A673 (cell line): ENCODE measurements at regions not wholly inside any gene's neighbourhood (a gene's known extent, or its start where the extent isn't known, plus 50 kb on each side); places are given as distances from the start of the nearest gene placed in this dataset.

ENCODE experiments used
- BruUV-seq: library from RNA; stranded (reverse); fragments of 400-500 nt; replicated peaks from 2 replicates; lab custom pipeline; 2021; lab: Mats Ljungman, UMichigan
- CTCF ChIA-PET: fragments of 300-600 bp; sonication (Branson Sonifier 250); formaldehyde crosslinking; loops from one replicate; lab custom pipeline; 2022; ENCODE audit warnings: antibody characterized with exemption; lab: Charles Lee
- POLR2A ChIA-PET: fragments of 300-600 bp; sonication (Branson Sonifier 250); formaldehyde crosslinking; loops from one replicate; lab custom pipeline; 2022; ENCODE audit warnings: antibody characterized with exemption; ENCODE audit not compliant: low non-redundant PET; lab: Charles Lee
- DNase-seq: peaks from one replicate; pipeline ENCODE4 v3.0.0-alpha.2; 2015; ENCODE audit warnings: low spot score
- H3K27ac ChIP-seq: fragments of 200-600 bp; sonication (generic); 2 replicates; pipeline ENCODE4 v1.5.1; 2016; ENCODE audit warnings: mixed run types, low read depth, mild to moderate bottlenecking, mixed read lengths, antibody characterized with exemption, low read length; ENCODE audit not compliant: poor library complexity, severe bottlenecking
- H3K27me3 ChIP-seq: fragments of 200-600 bp; sonication (generic); replicated peaks from 2 replicates; pipeline ENCODE4 v1.6.1; 2017; ENCODE audit warnings: mixed run types, low read depth, mild to moderate bottlenecking, mixed read lengths, antibody characterized with exemption, low read length; ENCODE audit not compliant: insufficient read depth, poor library complexity
- H3K36me3 ChIP-seq: fragments of 200-600 bp; sonication (generic); 2 replicates; pipeline ENCODE4 v1.6.1; 2016; ENCODE audit warnings: mixed run types, mild to moderate bottlenecking, mixed read lengths, antibody characterized with exemption, low read length; ENCODE audit not compliant: insufficient read depth, poor library complexity, severe bottlenecking
- H3K4me1 ChIP-seq: fragments of 200-600 bp; sonication (generic); 2 replicates; pipeline ENCODE4 v1.6.1; 2017; ENCODE audit warnings: mixed run types, mild to moderate bottlenecking, mixed read lengths, antibody characterized with exemption, low read length; ENCODE audit not compliant: insufficient read depth, poor library complexity, severe bottlenecking
- H3K4me3 ChIP-seq: fragments of 200-600 bp; sonication (generic); 2 replicates; pipeline ENCODE4 v1.5.1; 2016; ENCODE audit warnings: low read depth, mixed run types, mild to moderate bottlenecking, mixed read lengths, low read length; ENCODE audit not compliant: poor library complexity, severe bottlenecking
- H3K9me3 ChIP-seq: fragments of 200-600 bp; sonication (generic); 2 replicates; pipeline ENCODE4 v1.6.1; 2016; ENCODE audit warnings: mixed run types, low read depth, mild to moderate bottlenecking, mixed read lengths, antibody characterized with exemption, low read length; ENCODE audit not compliant: poor library complexity, severe bottlenecking
- CTCF ChIP-seq: fragments of 300-800, 200-600 bp; sonication (generic); conservative IDR thresholded peaks from 2 replicates; pipeline ENCODE4 v1.5.1; 2017; ENCODE audit warnings: low read depth, mild to moderate bottlenecking, antibody characterized with exemption, low read length, moderate library complexity, mixed read lengths
- EZH2 ChIP-seq: fragments of 200-600 bp; sonication (generic); IDR thresholded peaks from 2 replicates; pipeline ENCODE4 v1.6.1; 2017; ENCODE audit warnings: borderline replicate concordance, low read depth, mild to moderate bottlenecking, mixed read lengths, antibody characterized with exemption, low read length; ENCODE audit not compliant: poor library complexity, severe bottlenecking
- intact Hi-C: fragments of 100-400 bp; cut with micrococcal nuclease; formaldehyde crosslinking; loops from one replicate; pipeline ENCODE4 v1.10.0; 2022; ENCODE audit not compliant: unreplicated experiment

GRCh38 chr11:79897896-79898295, 457.1 kb upstream of the TENM4 start:
- H3K9me3 ChIP-seq, result no peaks in the 10 kb centered on the region
- no peak for DNase-seq
- no peak for TF ChIP-seq EZH2
- no peak for TF ChIP-seq CTCF
- ChIA-PET CTCF (no interaction called here), POLR2A (no interaction called here)
- no peak overlapping the region for H3K4me3 ChIP-seq
- BruUV-seq, result no TSS peak
- no peaks in the 10 kb centered on the region for H3K4me1 ChIP-seq
- no peak overlapping the region for H3K27ac ChIP-seq
- H3K36me3 ChIP-seq, result no peaks in the 10 kb centered on the region
- no peaks in the 10 kb centered on the region for H3K27me3 ChIP-seq
- intact Hi-C loops, result no loop called here

- CTCF ChIA-PET, result interaction anchor here (0.6 kb wide), 1 partner anchor 1751 kb away, joined by 3 read pairs; no protein-coding TSS in a partner anchor
- no peak for TF ChIP-seq CTCF
- TF ChIP-seq EZH2, result no peak
- no TSS peak for BruUV-seq
Measured at GRCh38 chr11:79896258-79896657, 455.4 kb upstream of the TENM4 start.

GRCh38 chr11:79894111-79894510, 453.3 kb upstream of the TENM4 start:
- ChIA-PET CTCF (no interaction called here), POLR2A (no interaction called here)
- no peaks in the 10 kb centered on the region for H3K4me1 ChIP-seq
- H3K36me3 ChIP-seq, result no peaks in the 10 kb centered on the region
- H3K27me3 ChIP-seq, result no peaks in the 10 kb centered on the region
- intact Hi-C loops, result no loop called here
- H3K9me3 ChIP-seq, result no peaks in the 10 kb centered on the region
- BruUV-seq, result no TSS peak
- TF ChIP-seq EZH2 (no peak), CTCF (no peak)
- no peak overlapping the region for H3K4me3 ChIP-seq
- no peak overlapping the region for H3K27ac ChIP-seq
- DNase-seq, result no peak

More at GRCh38 chr11:79896258-79896657, 455.4 kb upstream of the TENM4 start:
- intact Hi-C loops, result no loop called here
- Histone ChIP-seq H3K36me3 (no peaks in the 10 kb centered on the region), H3K4me1 (no peaks in the 10 kb centered on the region), H3K4me3 (no peak overlapping the region), H3K27me3 (no peaks in the 10 kb centered on the region), H3K9me3 (no peaks in the 10 kb centered on the region), H3K27ac (no peak overlapping the region)
- no peak for DNase-seq
- POLR2A ChIA-PET, result no interaction called here
